ENCODE measurements at regions not wholly inside any gene's neighbourhood (a gene's known extent, or its start where the extent isn't known, plus 50 kb on each side); places are given as distances from the start of the nearest gene placed in this dataset.

- H3K27me3 ChIP-seq (replicated peaks; ENCODE audit: insufficient read depth) = peaks cover 59% of the 10 kb centered on the region
- H3K79me2 ChIP-seq (ENCODE audit: insufficient read depth) = no peaks in the 10 kb centered on the region
- H3K36me3 ChIP-seq (ENCODE audit: low read depth) = no peaks in the 10 kb centered on the region
- H3K27ac ChIP-seq = no peak overlapping the region
- H4K20me1 ChIP-seq (ENCODE audit: insufficient read depth) = no peaks in the 10 kb centered on the region
- 4 to 8% methylated on average over 1 of the region's 1 CpG for WGBS, 2 experiments (ENCODE audit: low coverage in 1 of 2, low lambda C conversion rate in 2 of 2, missing lambda C conversion rate in 2 of 2)
- no peak overlapping the region for H3K4me2 ChIP-seq (ENCODE audit: unreplicated experiment)
- no peaks in the 10 kb centered on the region for H3K9me2 ChIP-seq (ENCODE audit: insufficient read depth)
- H3K4me3 ChIP-seq = no peak overlapping the region
- in situ Hi-C loops (cut with MboI) = no loop called here
- H2AFZ ChIP-seq = no peak overlapping the region
- no peak for TF ChIP-seq EZH2 (IDR thresholded peaks at IDR 0.05; ENCODE audit: insufficient read depth, poor library complexity, severe bottlenecking)
- TF ChIP-seq EZH2phosphoT487 (IDR thresholded peaks at IDR 0.05; ENCODE audit: insufficient read depth, low read depth) = no peak
- no peaks in the 10 kb centered on the region for H3K4me1 ChIP-seq (ENCODE audit: insufficient read depth)
- H3K9me3 ChIP-seq (ENCODE audit: low read depth) = no peaks in the 10 kb centered on the region
- no peaks in the 10 kb centered on the region for H3F3A ChIP-seq (ENCODE audit: insufficient read depth)
- DNase-seq = no peak
- no peak overlapping the region for H3K9ac ChIP-seq
Observed at GRCh38 chr15:80350941-80351610, 53.1 kb upstream of the ARNT2 start.
